CD4-positive, alpha-beta T cell treated with Interleukin-17A for 1 hour (primary cell): ENCODE measurements at regions not wholly inside any gene's neighbourhood (a gene's known extent, or its start where the extent isn't known, plus 50 kb on each side); places are given as distances from the start of the nearest gene placed in this dataset.
"Not testable (repeated sequence)": the region's sequence is repeated elsewhere in the genome, so short reads cannot be mapped to it uniquely, and the experiment has no call there.

Experiments used
- DNase-seq: peaks from one replicate; pipeline ENCODE4 v3.0.0-alpha.2; 2020

- no peak for DNase-seq
Observed at GRCh38 chr6:97925504-97925903, 642.5 kb upstream of the MMS22L start.

DNA sequence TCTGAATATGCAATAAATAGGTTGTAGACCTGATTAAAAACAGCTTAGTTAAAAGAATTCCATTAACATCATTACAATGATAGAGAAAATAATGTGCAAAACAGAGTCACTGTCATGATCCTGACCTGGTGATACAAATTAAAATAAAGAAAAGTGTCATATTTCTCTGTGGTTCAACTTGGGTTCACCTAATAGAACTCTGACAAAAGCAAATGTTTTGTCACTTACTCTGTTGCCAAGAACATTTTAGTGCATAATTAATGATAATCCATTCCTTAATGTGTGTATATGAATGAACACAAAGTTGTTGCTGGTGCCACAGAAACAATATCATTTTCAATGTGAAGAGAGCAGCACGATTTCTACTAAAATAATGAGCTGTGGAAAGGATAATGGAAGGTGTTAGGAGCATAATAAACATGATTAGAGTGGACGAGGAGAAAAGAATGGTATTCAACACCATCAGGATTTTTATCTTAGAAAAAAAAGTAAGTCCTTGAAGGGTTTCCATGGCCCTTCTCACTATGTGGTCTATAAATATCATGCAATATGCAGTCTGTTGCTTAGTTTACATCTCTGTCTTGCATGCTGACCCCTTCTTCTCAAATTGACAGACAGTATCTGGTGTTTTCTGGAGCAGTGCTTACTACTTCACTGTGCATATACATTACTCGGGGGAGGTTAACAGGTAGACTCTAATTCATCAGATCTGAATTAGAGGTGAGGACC, 656.6 kb upstream of the MMS22L start:
- no peak for DNase-seq

GRCh38 chr6:97947841-97948240, 664.8 kb upstream of the MMS22L start:
- no peak for DNase-seq

DNA sequence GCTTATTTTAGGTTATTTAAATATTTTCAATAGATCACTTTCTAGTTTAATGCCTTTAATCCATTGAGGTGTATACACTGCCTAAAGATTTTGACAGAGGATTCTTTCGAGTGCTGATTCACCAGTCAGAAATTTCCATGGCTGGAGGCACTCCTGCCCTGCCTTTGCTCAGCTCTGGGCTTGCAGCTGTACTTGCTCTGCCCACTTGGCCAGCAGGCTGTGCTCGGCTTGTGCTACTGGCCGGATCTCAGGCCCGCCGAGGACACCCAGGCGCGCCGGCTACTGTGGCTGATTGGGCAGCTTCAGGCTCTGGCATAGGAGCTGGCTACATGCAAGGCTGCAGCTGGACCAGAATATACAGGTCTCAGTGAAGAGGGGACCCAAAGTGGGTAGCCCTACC, 675.1 kb upstream of the MMS22L start:
- no peak for DNase-seq

- DNase-seq: no peak
Observed at GRCh38 chr6:97963193-97963592, 680.2 kb upstream of the MMS22L start.

- DNase-seq: no peak
Observed at GRCh38 chr6:97969065-97969464, 686.0 kb upstream of the MMS22L start.

DNA sequence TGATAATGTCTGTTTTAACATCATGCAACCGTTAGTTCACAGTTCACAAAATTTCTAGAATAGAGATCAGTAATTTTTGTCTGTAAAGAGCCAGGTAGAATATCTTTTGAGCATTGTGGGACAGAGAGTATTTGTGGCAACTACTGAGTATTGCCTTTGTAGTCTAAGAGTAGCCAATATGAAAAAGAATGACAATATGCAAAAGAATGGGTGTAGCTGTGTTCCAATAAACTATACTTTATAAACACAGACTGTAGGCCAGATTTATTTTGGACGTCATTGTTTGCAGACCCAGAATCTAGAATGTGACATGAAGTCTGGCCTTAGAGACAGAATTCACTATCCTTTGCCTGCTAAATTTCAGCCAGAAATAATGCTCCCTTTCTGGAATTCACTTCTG, 694.1 kb upstream of the MMS22L start:
- DNase-seq: no peak

DNA sequence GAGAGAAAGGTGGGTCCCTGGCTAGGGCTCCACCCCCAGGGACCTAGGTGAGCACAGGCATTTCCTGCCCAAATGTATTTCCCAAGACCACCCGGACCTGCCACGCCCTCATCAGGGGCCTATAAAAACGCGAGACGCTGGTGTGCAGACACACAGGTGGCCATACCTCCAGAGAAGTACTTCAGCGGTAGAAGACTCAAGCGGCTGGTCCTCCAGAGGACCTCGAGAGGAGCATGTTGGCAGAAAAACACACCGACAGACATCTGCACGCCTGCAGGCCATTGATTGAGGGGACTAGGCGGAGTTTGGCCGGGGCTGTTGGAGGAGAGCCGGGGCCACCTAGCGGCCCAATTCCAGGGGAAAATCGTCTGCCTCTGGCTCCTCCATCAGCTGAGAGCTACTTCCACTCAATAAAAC, 695.8 kb upstream of the MMS22L start:
- DNase-seq: no peak

GRCh38 chr6:97979285-97979684, 696.3 kb upstream of the MMS22L start:
- DNase-seq: not testable (repeated sequence)

DNA sequence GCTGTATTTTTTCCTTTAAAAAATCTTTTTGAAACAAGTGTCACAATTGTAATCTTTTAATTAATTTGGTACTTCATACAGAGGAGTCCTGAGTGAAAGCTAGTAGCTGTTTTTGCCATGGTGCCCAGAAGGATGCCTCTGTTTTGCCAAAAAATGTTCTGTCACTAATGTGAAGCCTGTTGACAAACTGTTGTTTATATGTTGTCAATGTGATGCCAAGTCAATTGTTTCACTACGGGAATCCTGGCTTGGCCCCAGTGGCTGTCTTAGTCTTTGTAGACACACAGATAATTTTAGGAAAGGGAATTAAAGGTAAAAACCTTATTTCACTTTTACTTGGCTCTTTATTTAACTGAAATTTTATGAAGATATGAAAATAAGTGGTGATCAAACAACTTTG, 706.4 kb upstream of the MMS22L start:
- no peak for DNase-seq

- no peak for DNase-seq
Observed at GRCh38 chr6:97995158-97995557, 712.1 kb upstream of the MMS22L start.

- no peak for DNase-seq
Observed at GRCh38 chr6:98002678-98003077, 719.7 kb upstream of the MMS22L start.

DNA sequence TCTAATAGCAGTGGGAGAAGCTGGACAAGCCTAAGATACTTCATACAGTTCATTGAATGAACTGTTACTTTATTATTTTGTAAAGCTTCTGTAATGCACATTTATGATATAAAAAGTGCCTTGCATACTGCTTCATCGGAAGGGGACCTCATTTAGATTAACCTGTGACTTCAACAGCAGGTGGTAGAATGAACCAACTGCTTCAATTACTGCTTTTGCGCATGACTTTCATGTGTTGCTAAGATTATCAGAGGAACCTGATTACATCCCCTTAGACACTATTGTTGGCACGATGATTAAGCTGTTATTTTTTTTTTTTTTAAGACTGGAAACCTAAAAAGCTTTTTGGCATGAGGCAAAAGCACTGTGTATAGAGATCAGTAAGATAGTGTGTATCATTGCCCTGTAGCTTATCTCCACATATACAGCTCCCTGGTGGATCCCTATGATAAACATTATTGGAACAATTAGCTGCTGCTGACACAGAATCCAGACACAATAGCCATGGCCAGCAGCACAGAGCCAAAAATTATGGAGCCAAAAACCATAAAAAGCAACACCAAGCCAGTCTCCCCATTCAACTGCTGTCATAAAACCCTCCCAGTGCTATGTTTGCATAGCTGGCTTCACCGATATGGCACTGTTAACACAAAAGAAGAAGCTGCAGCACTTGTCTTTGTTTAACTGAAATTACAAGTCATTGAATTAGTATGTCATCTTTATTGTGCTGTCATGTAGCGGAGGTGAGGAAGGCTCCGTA, 731.6 kb upstream of the MMS22L start:
- no peak for DNase-seq

DNA sequence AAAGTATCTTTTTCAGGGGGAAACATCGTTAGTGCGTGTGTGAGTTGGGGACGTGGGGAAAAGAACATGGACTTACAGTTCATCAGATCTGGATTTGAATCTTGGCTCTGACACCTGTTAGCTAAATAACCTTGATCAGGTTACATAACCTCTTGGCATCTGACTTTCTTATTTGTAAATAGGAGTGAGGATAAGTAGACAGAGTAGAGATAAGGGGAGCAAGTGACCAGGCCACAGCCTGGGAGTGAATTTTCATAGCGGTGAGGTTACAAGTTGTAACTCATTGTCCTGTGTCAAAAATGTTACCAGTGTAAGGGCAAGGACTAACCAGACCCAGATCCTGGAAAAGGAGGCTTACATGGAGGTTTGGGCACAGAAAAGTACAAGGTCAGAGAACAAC, 733.5 kb upstream of the MMS22L start:
- DNase-seq: no peak

DNA sequence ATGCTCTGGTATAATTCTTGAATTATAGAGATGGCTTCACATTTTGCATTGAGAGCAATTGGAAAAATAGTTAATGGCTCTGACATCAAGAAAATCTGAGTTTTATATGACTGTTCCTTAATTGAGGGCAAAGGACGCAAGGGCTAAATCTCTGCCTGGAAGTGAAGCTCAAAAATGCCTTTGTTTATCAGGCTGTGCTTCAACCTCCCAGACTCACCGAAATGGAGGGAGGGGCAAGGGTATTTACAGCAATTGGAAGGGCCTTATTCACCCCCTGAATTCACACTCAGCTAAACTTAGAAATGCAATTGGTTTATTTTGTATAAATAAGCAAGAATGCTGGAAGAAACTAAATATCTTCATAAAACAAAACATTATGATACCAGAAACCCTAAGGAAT, 737.2 kb upstream of the MMS22L start:
- DNase-seq: no peak

- DNase-seq: no peak
Observed at GRCh38 chr6:98024359-98024758, 741.3 kb upstream of the MMS22L start.

DNA sequence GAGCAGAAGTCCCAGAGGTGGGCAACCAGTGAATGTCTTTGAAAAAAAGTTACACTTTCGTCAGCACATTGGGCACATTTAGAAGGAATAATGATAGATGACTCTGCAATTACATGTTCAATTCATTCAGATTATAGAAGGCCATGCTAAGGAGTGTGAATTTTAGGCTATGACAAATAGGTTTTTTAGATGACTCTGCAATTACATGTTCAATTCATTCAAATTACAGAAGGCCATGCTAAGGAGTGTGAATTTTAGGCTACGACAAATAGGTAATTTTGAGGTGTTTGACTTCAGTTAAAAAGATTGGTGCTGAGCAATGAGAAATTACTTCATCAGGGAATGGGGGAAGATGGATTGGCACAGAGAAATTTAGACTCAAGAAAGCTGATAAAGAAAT, 744.9 kb upstream of the MMS22L start:
- DNase-seq: no peak

GRCh38 chr6:98033617-98034016, 750.6 kb upstream of the MMS22L start:
- DNase-seq: no peak

DNA sequence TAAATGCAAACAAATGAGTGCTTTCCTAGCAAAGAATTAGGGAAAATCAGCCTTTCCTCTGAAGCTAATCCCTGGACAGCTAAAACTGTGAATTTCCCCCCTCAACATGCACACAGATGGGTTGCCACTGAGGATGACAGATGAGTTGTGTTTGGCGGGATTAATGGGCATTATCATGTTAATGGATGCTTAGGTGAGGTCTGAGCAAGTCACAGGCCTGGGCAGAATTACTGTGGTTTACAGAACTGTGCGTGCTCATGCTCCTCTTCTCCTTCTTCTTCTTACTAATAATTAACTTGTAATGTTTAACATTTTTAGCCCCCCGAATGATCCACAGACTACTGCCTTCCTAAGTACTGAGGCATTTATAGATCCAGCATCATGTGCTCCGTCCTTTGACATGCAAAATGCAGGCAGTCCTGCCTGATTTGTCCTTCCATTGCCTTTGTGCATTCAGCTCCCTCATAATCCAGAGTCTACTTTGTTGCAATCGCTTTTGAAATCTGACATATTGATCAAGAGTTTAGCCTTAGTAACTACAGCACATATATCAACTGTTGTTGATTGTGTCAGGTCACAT, 753.4 kb upstream of the MMS22L start:
- DNase-seq: no peak

GRCh38 chr6:98037571-98037970, 754.6 kb upstream of the MMS22L start:
- DNase-seq: no peak

GRCh38 chr6:98039443-98039842, 756.4 kb upstream of the MMS22L start:
- no peak for DNase-seq

DNA sequence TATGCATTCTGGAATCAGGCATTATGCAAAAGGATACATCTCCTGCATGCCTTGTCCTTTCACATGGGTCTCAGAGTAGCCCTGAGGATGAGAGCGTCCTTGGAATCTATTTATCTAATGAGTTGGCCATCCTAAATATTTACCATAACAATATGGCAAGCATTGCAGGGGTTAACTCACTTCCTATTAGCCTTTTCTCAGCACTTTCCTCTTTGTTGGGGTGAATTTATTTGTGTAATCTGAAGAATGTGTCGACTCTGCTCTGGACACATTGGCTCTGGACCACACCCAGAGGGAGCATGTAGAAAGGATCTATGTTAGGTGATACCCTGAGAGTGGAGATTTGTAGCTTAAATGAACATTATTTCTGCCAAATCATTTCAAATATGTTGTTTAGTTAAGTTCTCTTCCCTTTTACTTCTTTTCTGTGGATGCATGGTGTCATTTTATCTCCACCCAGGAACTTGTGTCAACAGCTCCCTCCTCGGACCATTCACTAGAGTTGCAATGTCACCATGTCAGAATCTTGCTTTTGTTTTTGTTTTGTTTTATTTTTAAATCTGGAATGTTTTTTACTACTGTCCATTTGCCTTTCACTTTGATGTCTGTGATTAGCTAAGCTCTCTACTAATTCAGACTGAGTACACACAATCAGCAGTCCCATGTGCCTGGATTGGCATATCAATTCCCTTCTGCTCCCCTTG, 757.0 kb upstream of the MMS22L start:
- DNase-seq: no peak

DNA sequence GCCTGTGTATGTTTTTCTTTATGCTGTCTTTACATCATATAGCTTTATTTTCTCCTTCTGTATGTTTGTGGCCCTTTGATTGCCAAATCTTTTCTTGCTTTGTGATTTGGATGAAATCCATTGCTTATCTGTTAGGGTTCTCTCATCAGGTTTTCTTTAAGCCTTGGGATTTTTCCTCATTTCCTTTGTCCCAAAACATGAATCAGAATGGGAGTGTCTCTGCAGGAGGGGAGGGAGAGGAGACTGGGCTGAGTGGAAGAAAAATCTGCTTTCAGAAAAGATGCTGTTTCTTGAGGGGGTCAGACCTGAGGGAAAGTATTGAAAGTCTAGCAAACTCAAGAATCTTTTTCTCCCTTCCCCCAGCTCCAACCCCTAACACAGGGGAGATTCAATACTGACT, 758.0 kb upstream of the MMS22L start:
- DNase-seq: no peak

- no peak for DNase-seq
Observed at GRCh38 chr6:98041921-98042320, 758.9 kb upstream of the MMS22L start.
